ENCODE measurements at regions not wholly inside any gene's neighbourhood (a gene's known extent, or its start where the extent isn't known, plus 50 kb on each side); places are given as distances from the start of the nearest gene placed in this dataset.

DNA sequence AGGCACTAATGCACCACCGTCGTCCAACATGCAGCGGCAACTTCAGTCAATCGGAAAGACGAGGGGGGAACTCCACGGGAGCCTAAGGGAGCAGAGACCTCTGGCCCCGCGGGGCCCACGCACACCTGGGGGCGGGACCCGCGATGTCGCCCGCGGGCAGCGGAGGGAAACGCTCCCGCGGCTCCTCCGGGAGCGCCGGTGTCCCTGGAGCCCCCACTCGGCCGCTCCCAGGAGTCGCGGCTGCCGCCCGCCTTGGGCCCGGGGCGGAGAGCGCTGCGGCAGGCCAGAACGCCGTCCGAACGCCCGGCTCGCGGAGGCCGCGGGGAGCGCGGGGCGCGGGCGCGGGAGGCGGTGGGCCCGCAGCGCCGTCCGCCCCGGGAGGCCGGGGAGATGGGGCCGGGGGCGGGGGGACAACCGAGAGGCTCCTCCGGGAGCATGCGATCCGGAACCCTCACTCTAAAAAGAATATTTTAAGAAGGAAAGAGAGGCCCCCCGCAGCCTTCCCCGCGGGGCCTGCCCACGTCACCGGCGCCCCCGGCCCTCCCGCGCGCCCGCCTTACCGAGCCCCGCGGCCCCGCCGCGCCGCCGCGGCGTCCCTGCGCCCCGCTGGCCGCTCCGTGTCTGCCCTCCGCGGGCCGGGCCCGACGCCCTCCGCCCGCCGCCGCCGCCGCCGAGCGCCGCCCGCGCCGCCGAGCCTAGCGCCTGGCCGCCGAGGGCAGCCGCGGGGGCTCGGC is 86.6 kb upstream of the ARHGAP32 start:
- FAIRE-seq = no peak

DNA sequence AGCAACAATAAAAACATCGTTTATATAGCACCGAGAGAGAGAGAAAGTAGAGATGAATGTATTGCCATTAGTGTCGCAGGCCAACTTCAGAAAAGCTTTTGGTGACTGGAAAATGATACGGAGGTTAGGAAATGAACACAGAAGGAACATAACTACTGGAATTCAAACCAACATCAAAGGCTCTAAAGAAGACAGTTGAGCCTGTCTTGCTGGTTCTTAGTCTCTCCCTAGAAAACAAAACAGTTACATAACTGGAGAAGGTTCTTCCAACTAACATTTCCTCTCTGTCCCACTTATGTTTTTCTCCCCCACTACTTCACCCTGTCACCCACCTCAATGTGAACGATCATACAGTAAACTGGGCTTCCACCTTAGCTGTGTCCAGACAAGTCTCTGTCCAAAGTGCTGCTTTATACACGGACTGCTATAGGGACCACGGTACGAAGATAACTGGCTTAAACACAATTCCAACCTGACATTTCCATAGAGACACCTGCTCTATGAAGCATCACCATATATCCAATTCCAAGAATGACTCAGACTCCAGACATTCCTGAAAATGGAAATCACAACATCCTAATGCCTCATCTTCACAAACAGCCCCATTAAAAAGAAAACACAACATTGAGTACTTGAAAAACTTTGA is 85.2 kb upstream of the ARHGAP32 start:
- H3K36me3 ChIP-seq (ENCODE audit: control insufficient read depth in 2 of 2, extremely low read depth in 1 of 2, insufficient read depth in 2 of 2, low read length in 2 of 2) = no peaks in the 10 kb centered on the region
- no peak overlapping the region for H3K27ac ChIP-seq (ENCODE audit: control insufficient read depth, insufficient read depth, low read length)
- no peak overlapping the region for H3K4me3 ChIP-seq (ENCODE audit: control insufficient read depth in 2 of 3, extremely low read depth in 1 of 3, insufficient read depth in 2 of 3, low read depth in 1 of 3, low read length in 3 of 3)
- dilution Hi-C loops (cut with MboI; ENCODE audit: extremely low pct_ligation_motif_present, low sequenced_read_pairs) = no loop called here
- TF ChIP-seq CTCF (optimal IDR thresholded peaks at IDR 0.05 in 1 of 3, IDR thresholded peaks at IDR 0.05 in 1 of 3, conservative IDR thresholded peaks at IDR 0.05 in 1 of 3; ENCODE audit: extremely low read depth in 1 of 3, insufficient read depth in 2 of 3, low read length in 3 of 3) (no peak), EZH2 (IDR thresholded peaks at IDR 0.05; ENCODE audit: low read length) (no peak)
- no peak overlapping the region for H2AFZ ChIP-seq (ENCODE audit: control insufficient read depth, low read length)
- peaks cover 25% of the 10 kb centered on the region for H3K79me2 ChIP-seq (ENCODE audit: control insufficient read depth, insufficient read depth, low read length)
- no peaks in the 10 kb centered on the region for H3K9me1 ChIP-seq (ENCODE audit: control insufficient read depth, extremely low read depth, insufficient read depth, low read length)
- H3K27me3 ChIP-seq (ENCODE audit: control insufficient read depth, extremely low read depth, insufficient read depth, low read length) = no peaks in the 10 kb centered on the region
- peak; percentile 79 for FAIRE-seq
- H3K9ac ChIP-seq (ENCODE audit: control insufficient read depth, extremely low read depth, insufficient read depth, low read length) = no peak overlapping the region
- no peaks in the 10 kb centered on the region for H4K20me1 ChIP-seq (ENCODE audit: control insufficient read depth, extremely low read depth, insufficient read depth, low read length)
- H3K4me2 ChIP-seq (ENCODE audit: control insufficient read depth, extremely low read depth, insufficient read depth, low read depth, low read length) = peak overlapping the region; percentile 86
- H3K9me3 ChIP-seq (ENCODE audit: control insufficient read depth, low read depth, low read length) = no peaks in the 10 kb centered on the region
- H3K4me1 ChIP-seq (ENCODE audit: control insufficient read depth, extremely low read depth, insufficient read depth, low read length) = peaks cover 7% of the 10 kb centered on the region
- no peak for DNase-seq (ENCODE audit: low read depth, low spot score)

More for the DNA sequence above, 86.6 kb upstream of the ARHGAP32 start:
- Histone ChIP-seq H3K9ac (ENCODE audit: control insufficient read depth, extremely low read depth, insufficient read depth, low read length) (peak overlapping the region; percentile 61), H2AFZ (ENCODE audit: control insufficient read depth, low read length) (peak overlapping the region; percentile 38), H3K4me1 (ENCODE audit: control insufficient read depth, extremely low read depth, insufficient read depth, low read length) (peaks cover 18% of the 10 kb centered on the region), H3K9me1 (ENCODE audit: control insufficient read depth, extremely low read depth, insufficient read depth, low read length) (no peaks in the 10 kb centered on the region), H3K4me3 (ENCODE audit: control insufficient read depth in 2 of 3, extremely low read depth in 1 of 3, insufficient read depth in 2 of 3, low read depth in 1 of 3, low read length in 3 of 3) (peak overlapping the region; percentile 48 to 71 (median 68)), H3K36me3 (ENCODE audit: control insufficient read depth in 2 of 2, extremely low read depth in 1 of 2, insufficient read depth in 2 of 2, low read length in 2 of 2) (no peaks in the 10 kb centered on the region), H3K9me3 (ENCODE audit: control insufficient read depth, low read depth, low read length) (no peaks in the 10 kb centered on the region), H3K79me2 (ENCODE audit: control insufficient read depth, insufficient read depth, low read length) (peaks cover 20% of the 10 kb centered on the region), H3K27me3 (ENCODE audit: control insufficient read depth, extremely low read depth, insufficient read depth, low read length) (no peaks in the 10 kb centered on the region), H4K20me1 (ENCODE audit: control insufficient read depth, extremely low read depth, insufficient read depth, low read length) (no peaks in the 10 kb centered on the region), H3K27ac (ENCODE audit: control insufficient read depth, insufficient read depth, low read length) (no peak overlapping the region), H3K4me2 (ENCODE audit: control insufficient read depth, extremely low read depth, insufficient read depth, low read depth, low read length) (peak overlapping the region; percentile 86)
- TF ChIP-seq EZH2 (IDR thresholded peaks at IDR 0.05; ENCODE audit: low read length) (no peak), CTCF (optimal IDR thresholded peaks at IDR 0.05 in 1 of 3, IDR thresholded peaks at IDR 0.05 in 1 of 3, conservative IDR thresholded peaks at IDR 0.05 in 1 of 3; ENCODE audit: extremely low read depth in 1 of 3, insufficient read depth in 2 of 3, low read length in 3 of 3) (peak in 1 of 3 experiments; percentile 4)
- dilution Hi-C loops (cut with MboI; ENCODE audit: extremely low pct_ligation_motif_present, low sequenced_read_pairs) = no loop called here
- no peak for DNase-seq (ENCODE audit: low read depth, low spot score)
